ENCODE measurements at regions not wholly inside any gene's neighbourhood (a gene's known extent, or its start where the extent isn't known, plus 50 kb on each side); places are given as distances from the start of the nearest gene placed in this dataset.
A peak's percentile ranks its signal among the peaks of the same experiment; 100 is the strongest.

- no peak for DNase-seq (ENCODE audit: low read depth, low spot score)
- no peak for TF ChIP-seq CTCF (IDR thresholded peaks at IDR 0.05; ENCODE audit: low read depth, low read length)
- no peak overlapping the region for H3K4me3 ChIP-seq (ENCODE audit: low read depth, low read length)
- in situ Hi-C loops (cut with HindIII; ENCODE audit: low sequenced_read_pairs), result no loop called here
These were observed 225.2 kb upstream of the PPARGC1A start for GRCh38 chr4:24114919-24115500.

GRCh38 chr4:24114444-24114843 lies 224.6 kb upstream of the PPARGC1A start:
- no peak overlapping the region for H3K4me3 ChIP-seq (ENCODE audit: low read depth, low read length)
- no peak for TF ChIP-seq CTCF (IDR thresholded peaks at IDR 0.05; ENCODE audit: low read depth, low read length)
- no peak for DNase-seq (ENCODE audit: low read depth, low spot score)
- in situ Hi-C loops (cut with HindIII; ENCODE audit: low sequenced_read_pairs), result no loop called here

- in situ Hi-C loops (cut with HindIII; ENCODE audit: low sequenced_read_pairs), result no loop called here
- no peak overlapping the region for H3K4me3 ChIP-seq (ENCODE audit: low read depth, low read length)
- no peak for DNase-seq (ENCODE audit: low read depth, low spot score)
- TF ChIP-seq CTCF (IDR thresholded peaks at IDR 0.05; ENCODE audit: low read depth, low read length), result no peak
These were observed 222.6 kb upstream of the PPARGC1A start for GRCh38 chr4:24112466-24112865.

DNA sequence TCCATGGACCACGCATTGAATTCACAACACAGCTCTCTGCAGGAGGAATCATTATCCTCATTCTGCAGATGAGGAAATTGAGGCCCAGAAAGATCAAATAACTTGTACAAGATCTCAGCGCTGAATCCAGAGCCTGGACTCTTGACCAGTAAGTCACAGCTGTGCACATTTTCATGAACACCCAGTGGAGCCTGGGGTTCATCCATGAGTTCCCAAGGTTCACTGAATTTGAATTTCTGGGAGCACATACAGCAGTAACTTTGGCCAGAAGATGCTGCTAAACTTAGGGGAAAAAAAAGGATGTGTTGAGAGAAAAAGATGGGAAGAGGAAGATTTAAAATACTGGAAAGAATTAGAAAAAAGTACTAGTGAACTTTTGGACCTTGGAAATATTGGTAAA lies 218.7 kb upstream of the PPARGC1A start:
- no peak for TF ChIP-seq CTCF (IDR thresholded peaks at IDR 0.05; ENCODE audit: low read depth, low read length)
- in situ Hi-C loops (cut with HindIII; ENCODE audit: low sequenced_read_pairs), result no loop called here
- DNase-seq (ENCODE audit: low read depth, low spot score), result no peak
- no peak overlapping the region for H3K4me3 ChIP-seq (ENCODE audit: low read depth, low read length)

GRCh38 chr4:24105327-24106038 lies 215.6 kb upstream of the PPARGC1A start:
- DNase-seq (ENCODE audit: low read depth, low spot score), result peak; percentile 95
- in situ Hi-C loops (cut with HindIII; ENCODE audit: low sequenced_read_pairs), result no loop called here
- TF ChIP-seq CTCF (IDR thresholded peaks at IDR 0.05; ENCODE audit: low read depth, low read length), result no peak
- no peak overlapping the region for H3K4me3 ChIP-seq (ENCODE audit: low read depth, low read length)

DNA sequence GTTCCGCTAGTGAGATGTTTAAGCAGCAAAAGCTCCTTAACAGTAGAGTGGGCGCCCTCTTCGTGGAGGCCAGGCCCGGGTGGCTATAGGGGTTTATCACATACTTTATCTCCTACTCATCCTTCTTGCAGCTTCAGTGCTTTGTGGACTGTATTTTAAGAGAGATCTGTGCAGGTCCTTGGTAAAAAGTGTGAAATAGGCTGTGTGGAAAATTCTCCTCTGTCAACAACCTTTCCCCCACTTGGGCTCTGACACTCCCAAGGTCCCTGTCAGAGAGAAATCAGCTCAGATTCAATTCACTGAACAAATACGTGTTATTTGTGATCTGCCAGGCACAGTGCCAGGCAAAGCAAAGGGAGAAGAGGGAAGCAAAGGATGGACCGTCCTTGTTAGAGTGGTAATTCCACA lies 214.3 kb upstream of the PPARGC1A start:
- in situ Hi-C loops (cut with HindIII; ENCODE audit: low sequenced_read_pairs), result no loop called here
- H3K4me3 ChIP-seq (ENCODE audit: low read depth, low read length), result no peak overlapping the region
- DNase-seq (ENCODE audit: low read depth, low spot score), result peak; percentile 47
- TF ChIP-seq CTCF (IDR thresholded peaks at IDR 0.05; ENCODE audit: low read depth, low read length), result no peak
